ENCODE measurements at regions not wholly inside any gene's neighbourhood (a gene's known extent, or its start where the extent isn't known, plus 50 kb on each side); places are given as distances from the start of the nearest gene placed in this dataset.

- TF ChIP-seq, protein P1, sequence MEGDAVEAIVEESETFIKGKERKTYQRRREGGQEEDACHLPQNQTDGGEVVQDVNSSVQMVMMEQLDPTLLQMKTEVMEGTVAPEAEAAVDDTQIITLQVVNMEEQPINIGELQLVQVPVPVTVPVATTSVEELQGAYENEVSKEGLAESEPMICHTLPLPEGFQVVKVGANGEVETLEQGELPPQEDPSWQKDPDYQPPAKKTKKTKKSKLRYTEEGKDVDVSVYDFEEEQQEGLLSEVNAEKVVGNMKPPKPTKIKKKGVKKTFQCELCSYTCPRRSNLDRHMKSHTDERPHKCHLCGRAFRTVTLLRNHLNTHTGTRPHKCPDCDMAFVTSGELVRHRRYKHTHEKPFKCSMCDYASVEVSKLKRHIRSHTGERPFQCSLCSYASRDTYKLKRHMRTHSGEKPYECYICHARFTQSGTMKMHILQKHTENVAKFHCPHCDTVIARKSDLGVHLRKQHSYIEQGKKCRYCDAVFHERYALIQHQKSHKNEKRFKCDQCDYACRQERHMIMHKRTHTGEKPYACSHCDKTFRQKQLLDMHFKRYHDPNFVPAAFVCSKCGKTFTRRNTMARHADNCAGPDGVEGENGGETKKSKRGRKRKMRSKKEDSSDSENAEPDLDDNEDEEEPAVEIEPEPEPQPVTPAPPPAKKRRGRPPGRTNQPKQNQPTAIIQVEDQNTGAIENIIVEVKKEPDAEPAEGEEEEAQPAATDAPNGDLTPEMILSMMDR (IDR thresholded peaks at IDR 0.05; ENCODE audit: insufficient read depth, low read length, poor library complexity, severe bottlenecking), result no peak
- TF ChIP-seq EZH2phosphoT487 (conservative IDR thresholded peaks at IDR 0.05; ENCODE audit: low read length), result no peak
Observed at GRCh38 chr9:80602291-80602690, 1030.5 kb downstream of the TLE4 start.
